Erythroblast (primary cell): ENCODE measurements at regions not wholly inside any gene's neighbourhood (a gene's known extent, or its start where the extent isn't known, plus 50 kb on each side); places are given as distances from the start of the nearest gene placed in this dataset.

Experiments
- DNase-seq, 2 experiments: peaks; one replicate each; lab custom pipeline; 2025; lab: John Stamatoyannopoulos, UW
- GATA1 ChIP-seq: IDR thresholded peaks from 2 replicates; pipeline ENCODE4 v1.6.1; 2011; ENCODE audit warnings: low read depth, mild to moderate bottlenecking, control low read depth, low read length, moderate library complexity
- POLR2A ChIP-seq: IDR thresholded peaks from 2 replicates; pipeline ENCODE4 v1.6.1; 2011; ENCODE audit warnings: mild to moderate bottlenecking, low read length

GRCh38 chr15:62428851-62429598, 263.9 kb upstream of the C2CD4B start:
- TF ChIP-seq POLR2A, result no peak
- TF ChIP-seq GATA1, result no peak

GRCh38 chr15:62430056-62430455, 265.0 kb upstream of the C2CD4B start:
- TF ChIP-seq GATA1 (no peak), POLR2A (no peak)
- DNase-seq, result no peak

More at GRCh38 chr15:62428851-62429598, 263.9 kb upstream of the C2CD4B start:
- no peak for DNase-seq

GRCh38 chr15:62430552-62430951, 265.5 kb upstream of the C2CD4B start:
- no peak for DNase-seq
- TF ChIP-seq POLR2A, result no peak
- TF ChIP-seq GATA1, result no peak

DNA sequence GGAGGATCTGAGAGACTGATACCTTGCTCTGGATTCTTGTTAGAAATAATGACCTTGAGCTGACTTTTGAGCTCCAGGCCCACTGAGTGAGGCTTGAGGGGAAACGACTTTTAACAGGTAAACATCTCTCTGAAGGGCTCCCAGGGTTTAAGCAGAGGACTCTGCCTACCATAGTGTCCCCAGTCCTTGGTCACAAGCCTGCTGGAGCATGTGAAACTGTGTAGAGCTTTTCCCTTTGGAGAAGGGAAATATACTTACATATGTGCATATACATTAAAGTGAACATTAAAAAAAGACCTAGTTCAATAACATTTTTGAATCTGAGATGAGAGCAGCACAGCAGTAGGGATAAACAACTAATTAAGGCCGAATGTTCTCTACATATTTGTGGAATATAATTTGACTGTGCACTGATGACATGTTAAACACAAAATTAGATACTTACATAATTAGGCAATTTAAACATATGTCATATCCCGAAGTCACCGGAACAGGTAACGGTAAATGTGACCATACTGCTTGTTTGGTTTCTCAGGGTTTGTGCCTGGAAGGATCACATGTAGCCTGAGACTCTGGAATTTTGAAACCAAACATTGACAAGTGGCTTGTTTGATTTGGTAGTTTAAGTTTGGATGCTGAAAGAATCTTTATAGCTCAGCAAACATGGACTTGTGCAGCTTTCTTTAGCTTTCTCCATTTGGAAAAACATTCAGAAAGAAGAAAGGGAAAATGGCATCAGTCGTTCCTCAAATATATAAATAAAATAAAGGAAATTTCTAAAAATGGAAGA, 266.1 kb upstream of the C2CD4B start:
- DNase-seq, result no peak
- no peak for TF ChIP-seq POLR2A
- no peak for TF ChIP-seq GATA1

GRCh38 chr15:62431817-62432216, 266.7 kb upstream of the C2CD4B start:
- TF ChIP-seq POLR2A (no peak), GATA1 (no peak)
- DNase-seq, result no peak

- no peak for DNase-seq
- TF ChIP-seq POLR2A, result no peak
- TF ChIP-seq GATA1, result no peak
Observed at GRCh38 chr15:62432702-62433398, 267.8 kb upstream of the C2CD4B start.

DNA sequence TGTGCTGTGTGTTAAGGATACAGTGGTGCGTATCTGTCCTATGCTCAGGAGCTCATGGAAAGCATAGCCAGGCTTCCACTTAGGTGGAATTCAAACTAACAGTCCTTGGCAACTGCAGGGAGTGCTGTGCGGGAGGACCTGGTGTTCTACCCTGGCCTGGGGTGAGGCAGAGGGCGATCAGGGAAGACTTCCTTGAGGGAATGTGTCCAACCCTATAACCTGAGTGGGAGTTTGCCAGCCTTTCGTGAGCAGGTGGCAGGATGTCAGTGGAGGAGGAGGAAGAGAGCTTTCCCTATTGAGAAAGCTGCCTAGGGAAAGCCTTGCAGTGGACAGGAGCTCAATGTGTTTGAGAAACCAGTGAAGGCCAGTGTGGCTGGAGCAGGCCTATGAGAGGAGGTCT, 271.1 kb upstream of the C2CD4B start:
- no peak for DNase-seq
- TF ChIP-seq POLR2A, result no peak
- no peak for TF ChIP-seq GATA1

GRCh38 chr15:62437753-62438152, 272.7 kb upstream of the C2CD4B start:
- no peak for DNase-seq
- TF ChIP-seq GATA1 (no peak), POLR2A (no peak)

DNA sequence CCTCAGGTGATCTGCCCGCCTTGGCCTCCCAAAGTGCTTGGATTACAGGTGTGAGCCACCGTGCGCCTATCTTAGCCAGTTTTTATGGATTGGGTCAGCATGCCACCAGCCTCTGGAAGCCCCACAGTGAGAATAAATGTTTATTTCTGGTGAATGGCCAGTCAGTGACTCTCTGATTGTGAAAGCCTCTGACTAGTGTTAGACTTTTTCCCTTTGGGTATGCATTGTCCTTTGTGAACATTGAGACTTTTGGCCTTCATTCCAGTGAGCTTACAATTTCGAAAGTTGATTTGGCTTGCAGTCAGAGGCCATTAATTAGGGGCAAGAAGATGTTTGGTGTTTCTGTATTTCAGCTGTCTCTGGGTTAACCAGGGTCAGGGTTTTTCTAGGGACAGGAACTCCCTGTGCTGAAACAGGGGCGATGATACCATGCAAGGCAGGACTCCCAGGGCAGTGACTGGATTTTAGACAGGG, 274.5 kb upstream of the C2CD4B start:
- no peak for TF ChIP-seq POLR2A
- no peak for DNase-seq

GRCh38 chr15:62440362-62441105, 275.4 kb upstream of the C2CD4B start:
- DNase-seq, result no peak
- TF ChIP-seq GATA1 (no peak), POLR2A (no peak)

GRCh38 chr15:62444104-62445022, 279.3 kb upstream of the C2CD4B start:
- DNase-seq, result no peak
- no peak for TF ChIP-seq POLR2A
- no peak for TF ChIP-seq GATA1

- TF ChIP-seq POLR2A, result no peak
- no peak for TF ChIP-seq GATA1
- no peak for DNase-seq
Observed at GRCh38 chr15:62445244-62445643, 280.2 kb upstream of the C2CD4B start.
